Frontal cortex (tissue), 3 donors: ENCODE measurements at regions not wholly inside any gene's neighbourhood (a gene's known extent, or its start where the extent isn't known, plus 50 kb on each side); places are given as distances from the start of the nearest gene placed in this dataset.
"Not testable (repeated sequence)": the region's sequence is repeated elsewhere in the genome, so short reads cannot be mapped to it uniquely, and the experiment has no call there.

Experiments
- DNase-seq, 2 donors: peaks; one replicate each; pipeline ENCODE4 v3.0.0; 2012; ENCODE audit warnings: low spot score in 2 of 2
- FAIRE-seq: peaks from 2 replicates; lab custom pipeline; 2012; peaks lifted over from hg19 to GRCh38; lab: Jason Lieb, UNC
- donor health status: control.
- donor health status: control.
- donor health status: control.

DNA sequence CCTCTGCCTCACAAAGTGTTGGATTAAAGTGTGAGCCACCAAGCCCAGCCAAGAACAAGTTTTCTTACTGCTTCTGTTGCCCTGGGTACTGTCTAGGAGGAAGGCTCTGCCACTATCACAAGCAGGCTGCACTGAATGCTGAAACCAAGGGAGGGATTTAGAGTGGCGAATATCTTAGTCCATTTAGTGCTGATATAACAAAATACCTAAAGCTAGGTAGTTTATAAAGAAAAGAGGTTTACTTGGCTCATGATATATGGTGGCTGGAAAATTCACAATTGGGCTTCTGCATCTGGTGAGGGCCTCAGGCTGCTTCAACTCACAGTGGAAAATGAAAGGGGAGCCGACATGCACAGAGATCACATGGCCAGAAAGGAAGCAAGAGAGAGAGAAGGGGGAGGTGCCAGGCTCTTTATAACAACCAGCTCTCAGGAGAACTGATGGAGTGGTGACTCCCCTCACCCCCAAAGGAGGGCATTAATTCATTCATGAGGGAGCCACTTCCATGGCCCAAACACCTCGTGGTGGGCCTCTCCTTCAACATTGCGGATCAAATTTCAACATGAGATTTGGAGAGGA is 146.0 kb upstream of the SERPINE2 start:
- DNase-seq = no peak
- FAIRE-seq = no peak

DNA sequence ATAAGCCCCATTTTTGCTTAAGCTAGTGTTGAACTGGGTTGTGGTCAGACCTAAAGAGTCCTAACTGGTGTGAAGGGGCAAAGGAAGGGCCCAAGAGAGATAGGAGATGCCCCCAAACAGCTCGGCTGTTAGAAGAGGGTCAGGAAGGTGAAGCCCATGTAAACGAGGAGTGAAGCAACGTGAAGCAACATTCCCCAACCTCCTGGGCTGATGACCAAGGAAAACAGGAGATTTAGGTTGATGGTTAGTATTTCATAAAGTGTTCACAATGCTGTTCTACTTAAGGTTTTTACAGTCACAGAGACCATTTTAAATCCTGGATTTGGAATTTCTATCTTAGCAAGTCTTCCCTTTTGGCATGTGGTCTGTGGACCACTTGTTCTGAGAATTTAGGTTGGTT is 144.0 kb upstream of the SERPINE2 start:
- no peak for DNase-seq
- FAIRE-seq = no peak

DNA sequence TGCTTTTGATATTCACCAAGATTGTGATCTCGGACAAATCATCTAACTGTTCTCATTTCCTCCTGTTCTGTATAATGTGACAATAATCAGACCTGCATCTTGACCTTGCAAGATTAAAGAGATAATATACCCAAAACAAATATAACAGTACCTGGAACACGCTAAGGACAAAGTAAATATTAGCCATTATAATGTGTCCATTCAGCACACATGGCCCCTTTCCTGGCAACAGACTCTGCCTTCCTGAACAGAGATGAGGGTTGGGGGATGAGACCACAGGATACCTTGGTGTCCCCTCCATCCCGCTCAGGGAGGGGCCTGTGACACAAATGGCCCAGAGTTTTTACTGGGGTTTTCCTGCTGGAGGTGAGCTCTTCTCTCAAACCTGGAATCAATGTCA is 143.4 kb upstream of the SERPINE2 start:
- no peak for DNase-seq

DNA sequence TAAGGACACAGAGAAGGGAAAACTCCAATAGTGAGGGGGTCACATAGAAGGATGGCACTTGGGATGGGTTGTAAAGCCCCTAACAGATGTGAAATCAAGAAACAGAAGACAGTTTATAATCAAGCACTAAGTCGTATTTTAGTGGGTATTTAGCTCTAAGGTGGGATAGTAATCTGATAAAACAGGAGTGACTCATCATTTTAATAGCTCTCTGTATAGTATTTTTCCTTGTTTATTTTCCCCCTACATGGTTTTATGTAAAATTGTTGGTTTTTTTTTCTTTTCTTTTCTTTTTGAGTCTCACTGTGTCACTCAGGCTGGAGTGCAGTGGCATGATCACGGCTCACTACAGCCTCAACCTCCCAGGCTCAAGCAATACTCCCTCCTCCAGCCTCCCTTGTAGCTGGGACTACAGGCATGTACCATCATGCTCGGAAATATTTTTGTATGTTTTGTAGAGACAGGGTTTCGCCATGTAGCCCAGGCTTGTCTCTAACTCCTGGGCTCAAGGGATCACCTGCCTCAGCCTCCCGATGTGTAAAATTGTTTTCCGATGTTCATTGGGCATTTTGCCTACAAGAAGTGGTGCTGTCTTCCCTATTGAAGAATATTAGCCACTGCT is 142.6 kb upstream of the SERPINE2 start:
- no peak for FAIRE-seq

More for the DNA sequence above, 143.4 kb upstream of the SERPINE2 start:
- no peak for FAIRE-seq

DNA sequence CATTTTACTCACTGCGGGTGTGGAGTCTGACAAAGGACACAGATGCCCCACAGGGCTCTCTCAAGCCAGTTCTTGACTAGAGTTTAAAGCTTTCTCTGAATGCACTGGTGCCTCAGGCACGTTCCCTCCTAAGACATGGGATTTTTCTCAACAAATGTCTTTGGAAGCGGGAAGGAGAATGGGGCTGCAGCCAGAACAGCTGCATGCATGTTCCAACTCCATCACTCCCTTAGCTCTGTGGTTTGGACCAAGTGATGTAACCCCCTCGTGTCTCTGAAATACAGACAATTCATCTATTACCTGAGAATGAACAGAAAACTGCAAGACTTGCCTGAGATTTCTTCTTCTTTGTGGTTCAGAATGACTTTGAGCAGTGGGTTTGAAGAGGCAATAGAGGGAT is 141.7 kb upstream of the SERPINE2 start:
- FAIRE-seq (no peak), DNase-seq (no peak)

More for the DNA sequence above, 142.6 kb upstream of the SERPINE2 start:
- no peak for DNase-seq

DNA sequence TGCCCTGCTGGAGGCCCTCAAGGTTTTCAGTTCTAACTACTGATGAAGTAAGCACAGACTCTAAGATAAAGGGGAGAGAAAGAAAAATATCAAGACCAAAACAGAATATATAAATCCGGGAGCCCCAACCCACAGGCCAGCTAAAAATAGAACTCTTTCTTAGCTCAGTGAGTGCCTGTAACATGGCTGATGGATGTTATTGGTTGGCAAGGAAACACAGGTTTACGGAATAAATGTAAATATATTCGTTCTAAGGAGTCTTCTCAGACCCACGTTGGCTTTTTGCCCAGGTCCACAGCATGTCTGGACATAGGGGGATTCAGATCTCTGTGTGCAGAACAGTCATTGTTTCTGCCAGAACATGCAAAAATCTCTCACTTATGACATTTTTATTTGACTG is 139.0 kb upstream of the SERPINE2 start:
- DNase-seq (no peak), FAIRE-seq (no peak)

DNA sequence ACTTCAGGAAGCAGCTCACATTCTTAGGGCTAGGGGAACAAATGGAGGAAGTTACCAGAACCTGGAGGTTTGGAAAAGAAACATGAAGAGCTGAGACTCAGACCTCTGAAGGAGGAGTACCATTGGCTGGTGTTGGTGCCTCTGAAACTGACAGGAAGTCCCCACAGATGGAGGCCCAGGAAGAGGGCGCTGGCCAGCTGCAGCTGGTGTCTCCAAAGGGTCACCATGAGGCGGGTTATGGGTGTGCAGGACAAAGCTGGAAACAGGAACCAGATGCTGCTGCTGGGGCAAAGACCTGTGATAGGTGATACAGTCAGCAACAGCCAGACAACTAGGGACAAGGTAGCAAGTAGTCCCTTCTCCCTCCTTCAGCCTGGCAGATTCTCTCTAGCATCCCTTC is 136.5 kb upstream of the SERPINE2 start:
- FAIRE-seq = no peak

DNA sequence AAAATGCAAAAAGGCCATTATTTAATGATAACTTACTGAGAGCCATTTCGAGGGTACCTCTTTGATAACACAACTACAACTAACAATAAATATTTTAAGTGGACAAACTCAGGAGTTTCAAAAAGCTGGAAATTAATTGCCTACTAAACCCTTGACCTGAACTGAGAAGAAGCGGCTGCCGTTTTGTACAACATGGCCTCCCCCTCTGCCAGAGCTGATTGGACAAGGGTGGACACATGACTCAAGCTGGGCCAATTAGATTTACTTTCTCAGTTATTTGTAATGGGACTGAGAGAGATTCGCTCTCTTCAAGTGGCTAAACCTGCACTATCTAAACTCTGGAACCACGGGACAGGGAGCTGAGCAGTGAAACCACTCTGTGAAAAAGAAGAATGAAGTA is 135.9 kb upstream of the SERPINE2 start:
- FAIRE-seq = no peak

More for the DNA sequence above, 136.5 kb upstream of the SERPINE2 start:
- DNase-seq = no peak

DNA sequence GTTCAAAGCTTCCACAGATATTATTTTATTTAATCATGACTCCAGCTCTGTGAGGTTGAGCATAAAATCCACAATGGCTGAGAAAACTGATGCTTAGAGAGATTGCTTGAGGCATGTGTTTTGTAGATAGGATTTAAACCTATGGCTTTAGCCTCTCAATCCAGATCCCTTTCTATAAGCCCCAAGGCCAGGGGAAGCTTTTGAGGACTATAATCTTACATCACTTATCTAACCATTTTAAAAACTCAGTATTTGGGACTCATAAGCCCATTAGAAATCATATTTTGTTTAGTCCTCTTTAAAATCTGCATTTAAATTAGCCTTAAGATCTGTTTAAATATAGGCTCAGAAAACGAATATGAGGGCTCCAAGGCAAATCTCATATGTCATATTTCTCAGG is 135.4 kb upstream of the SERPINE2 start:
- DNase-seq (no peak), FAIRE-seq (no peak)

More for the DNA sequence above, 135.9 kb upstream of the SERPINE2 start:
- no peak for DNase-seq

DNA sequence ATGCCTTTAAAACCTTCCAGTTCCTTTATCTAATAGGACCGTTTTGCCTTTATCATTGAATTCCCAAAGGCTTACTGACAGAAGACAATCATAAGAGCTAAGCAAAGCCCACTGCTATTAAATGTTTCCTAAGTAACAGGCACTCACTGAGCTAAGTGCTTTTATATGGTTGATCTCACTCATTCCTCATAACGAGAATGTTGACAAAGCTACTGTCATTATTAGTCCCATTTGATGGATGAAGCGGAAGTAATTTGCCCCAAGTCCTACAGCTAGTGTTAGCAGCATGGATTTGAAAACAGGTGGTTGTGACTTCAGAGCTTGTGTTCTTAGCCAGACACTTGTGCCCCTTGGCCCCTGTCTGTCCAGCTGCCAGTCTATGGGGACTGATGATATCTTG is 134.8 kb upstream of the SERPINE2 start:
- DNase-seq (no peak), FAIRE-seq (no peak)

DNA sequence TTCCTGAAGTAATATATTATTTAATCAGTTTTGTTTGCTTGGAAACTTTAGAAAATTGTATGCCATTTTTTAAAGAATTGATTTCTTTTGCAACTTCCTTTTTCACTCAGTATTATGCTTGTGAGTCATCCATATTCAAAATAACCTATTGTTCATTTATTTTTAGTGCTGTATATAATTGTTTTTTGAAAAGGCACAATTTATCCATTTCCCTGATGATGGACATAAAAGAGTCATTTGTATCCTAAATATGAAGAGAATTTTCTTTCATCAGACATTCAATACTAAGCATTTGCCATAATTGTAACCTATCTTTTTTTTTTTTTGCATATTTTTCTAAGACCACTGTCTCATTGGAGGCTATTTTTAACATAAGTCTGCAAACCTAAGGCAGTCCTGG is 134.1 kb upstream of the SERPINE2 start:
- FAIRE-seq (peak; percentile 55), DNase-seq (no peak)

DNA sequence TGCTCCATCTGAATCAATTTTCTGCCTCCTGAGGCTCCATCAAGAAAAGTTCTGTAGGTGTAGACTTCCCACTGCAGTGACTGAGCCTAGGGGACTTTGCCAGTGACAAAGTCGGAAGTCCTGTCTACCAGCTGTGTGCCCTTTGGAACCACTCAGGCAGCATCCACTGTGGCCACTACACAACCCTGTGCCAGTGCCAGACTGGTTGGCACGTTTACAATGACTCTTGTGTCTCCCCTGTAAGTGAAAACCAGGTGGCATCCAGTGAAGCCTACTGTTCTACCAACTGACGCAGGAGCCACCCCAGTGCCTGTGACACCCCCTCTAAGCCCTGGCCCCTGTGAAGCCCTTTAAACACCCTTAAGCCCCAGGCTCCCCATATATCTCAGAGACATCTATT is 132.1 kb upstream of the SERPINE2 start:
- DNase-seq (no peak), FAIRE-seq (no peak)

DNA sequence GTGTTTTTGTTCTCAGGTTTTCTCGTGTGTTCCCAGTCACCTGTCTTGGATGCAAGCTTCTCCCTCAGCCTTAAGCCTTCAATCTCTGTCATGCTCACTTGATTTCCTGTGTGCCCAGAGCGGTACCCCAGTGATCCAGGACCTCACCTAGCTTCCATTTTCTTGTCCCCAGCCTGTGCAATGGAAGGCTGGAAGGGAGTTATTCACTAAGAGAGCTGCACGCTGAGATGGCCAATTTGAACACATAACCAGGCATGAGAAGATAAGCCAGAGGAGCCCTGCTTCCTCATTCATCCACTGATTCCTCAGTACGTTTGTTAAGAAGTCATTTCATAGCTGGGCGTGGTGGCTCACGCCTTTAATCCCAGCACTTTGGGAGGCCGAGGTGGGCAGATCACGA is 130.8 kb upstream of the SERPINE2 start:
- no peak for FAIRE-seq
- no peak for DNase-seq

DNA sequence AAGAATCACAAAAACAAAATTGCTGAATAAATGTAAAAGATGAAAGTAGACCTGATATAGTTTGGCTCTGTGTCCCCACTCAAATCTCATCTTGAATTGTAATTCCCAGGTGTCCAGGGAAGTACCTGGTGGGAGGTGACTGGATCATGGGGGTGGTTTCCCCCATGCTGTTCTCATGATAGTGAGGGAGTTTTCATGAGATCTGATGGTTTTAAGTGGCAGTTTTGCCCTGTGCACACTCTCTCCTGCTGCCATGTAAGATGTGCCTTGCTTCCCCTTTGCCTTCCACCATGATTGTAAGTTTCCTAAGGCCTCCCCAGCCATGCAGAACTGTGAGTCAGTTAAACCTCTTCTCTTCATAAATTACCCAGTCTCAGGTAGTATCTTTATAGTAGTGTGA is 128.7 kb upstream of the SERPINE2 start:
- not testable (repeated sequence) for FAIRE-seq, DNase-seq

DNA sequence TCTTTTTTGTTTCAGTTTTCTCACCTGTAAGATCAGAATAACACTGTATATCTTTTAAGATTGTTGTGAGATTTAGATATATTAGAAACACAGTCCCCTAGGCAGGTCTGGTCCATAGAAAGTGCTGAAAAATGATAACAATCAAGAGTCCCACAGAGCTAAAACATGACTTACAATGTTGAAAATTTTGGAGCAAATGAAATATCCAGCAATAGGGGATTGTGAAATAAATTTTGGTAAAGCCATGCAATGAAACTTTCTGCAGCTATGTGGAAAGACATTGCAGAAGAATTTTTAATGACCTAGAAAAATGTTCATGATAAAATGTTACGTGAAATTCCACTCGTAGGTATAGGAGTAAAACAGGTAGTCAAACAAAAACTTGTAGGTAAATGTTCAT is 127.6 kb upstream of the SERPINE2 start:
- DNase-seq = no peak
- FAIRE-seq = no peak

DNA sequence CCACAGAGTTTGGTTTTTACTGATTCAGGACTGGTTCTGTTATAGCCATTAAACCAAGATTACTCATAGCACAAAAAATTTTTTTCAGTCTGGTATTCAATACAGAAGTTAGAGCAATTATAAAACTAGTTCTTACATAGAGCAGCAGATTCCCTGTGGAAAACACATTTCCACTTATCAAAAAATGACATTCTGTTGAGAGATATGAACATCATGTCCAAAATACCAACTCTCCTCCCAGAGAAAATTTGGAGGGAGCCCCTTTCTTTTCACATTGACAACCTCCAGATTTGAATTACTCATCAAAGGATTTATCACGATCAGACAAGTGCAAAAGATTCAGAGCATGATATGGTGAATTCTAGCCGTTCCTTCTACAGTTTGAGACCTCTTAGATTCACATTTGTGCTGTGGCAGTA is 126.8 kb upstream of the SERPINE2 start:
- FAIRE-seq (no peak), DNase-seq (no peak)

DNA sequence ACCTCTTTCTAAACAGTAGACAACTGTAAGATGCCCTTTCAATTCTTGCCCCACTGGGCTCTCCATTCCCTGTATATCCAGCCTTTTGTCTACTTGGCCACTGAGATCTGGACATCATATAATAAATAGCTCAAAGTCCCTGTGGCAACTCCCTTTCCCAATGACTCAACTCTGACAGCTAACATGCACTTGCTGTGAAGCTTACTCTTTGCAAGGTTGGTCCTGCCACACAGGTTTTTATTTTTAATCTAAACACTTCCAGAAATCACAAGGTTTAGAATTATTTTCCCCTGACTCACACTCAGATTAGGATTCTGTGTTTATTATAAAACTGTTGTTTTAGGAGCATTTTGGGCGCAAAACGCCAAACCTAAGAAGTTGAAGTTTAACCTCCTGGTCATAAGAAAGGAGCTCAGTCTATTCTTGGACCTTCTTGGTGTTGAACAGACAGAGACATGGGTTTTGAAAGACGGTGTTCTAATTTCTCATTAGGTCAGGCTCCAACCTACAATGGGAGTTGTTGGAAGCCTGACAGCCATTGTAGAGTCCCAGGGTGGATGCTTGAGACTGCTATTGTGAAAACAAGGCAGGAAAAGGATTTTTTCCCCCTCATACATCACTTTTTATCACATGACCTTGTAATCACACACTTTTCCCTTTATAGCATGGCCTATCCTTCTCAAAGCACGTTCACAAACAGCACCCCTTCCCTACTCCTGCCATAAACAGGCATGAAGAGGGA is 124.7 kb upstream of the SERPINE2 start:
- no peak for FAIRE-seq
- no peak for DNase-seq

DNA sequence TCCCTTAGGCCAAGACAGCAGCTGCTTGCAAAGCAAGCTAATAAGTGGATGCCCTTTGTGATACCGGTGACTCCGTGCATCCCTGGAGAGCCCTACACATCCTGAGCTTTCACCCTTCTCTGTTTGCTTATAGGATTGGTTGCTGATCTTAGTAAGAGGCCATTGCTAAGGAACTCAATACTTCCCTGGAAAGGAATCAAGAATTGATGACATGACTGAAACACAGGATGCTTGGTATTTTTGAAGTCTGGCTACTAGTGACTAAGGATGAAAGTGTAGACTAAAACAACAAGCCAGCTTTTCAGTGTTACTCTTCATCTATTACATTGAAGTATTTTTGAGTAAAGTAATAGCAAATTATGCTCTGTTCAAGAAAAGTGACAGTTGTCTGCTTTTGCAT is 123.0 kb upstream of the SERPINE2 start:
- FAIRE-seq (no peak), DNase-seq (no peak)

DNA sequence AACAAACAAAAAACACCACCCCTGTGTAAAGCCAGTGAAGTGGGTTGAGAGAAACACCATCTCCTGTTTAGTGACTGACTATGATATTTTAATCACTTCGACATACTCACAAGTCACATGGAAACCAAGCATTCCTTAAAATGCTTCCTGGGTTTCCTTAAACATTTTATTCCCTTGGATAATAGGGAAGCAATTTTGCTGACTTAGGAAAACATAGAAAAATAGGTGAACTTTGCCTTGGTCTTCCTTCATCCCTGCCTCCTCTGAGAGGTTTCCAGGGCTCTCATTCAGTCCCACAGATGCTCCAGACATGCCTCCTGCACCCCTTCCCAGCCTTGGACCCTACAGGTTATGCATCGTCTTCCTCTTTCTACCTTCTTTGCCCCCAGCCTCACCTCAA is 122.6 kb upstream of the SERPINE2 start:
- no peak for DNase-seq
- FAIRE-seq = no peak

DNA sequence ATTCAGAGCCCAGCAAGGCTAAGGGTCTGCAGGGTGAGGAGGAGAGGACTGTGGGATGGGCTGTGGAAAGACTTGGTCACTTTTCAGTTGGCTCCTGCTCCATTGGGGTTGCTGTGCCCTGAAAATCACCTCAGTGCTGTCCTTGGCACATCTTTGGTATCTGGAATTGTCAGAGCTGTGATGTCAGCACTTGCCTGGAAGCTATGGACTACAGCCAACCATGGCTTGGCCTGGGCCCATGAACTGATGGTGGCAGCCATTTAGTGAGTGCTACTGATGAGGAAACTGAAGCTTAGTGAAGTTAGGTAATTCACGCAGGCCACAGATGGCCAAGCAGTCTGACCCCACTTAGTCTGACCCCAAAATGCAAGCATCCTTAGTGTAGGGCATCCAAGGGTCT is 121.8 kb upstream of the SERPINE2 start:
- DNase-seq (no peak), FAIRE-seq (no peak)

DNA sequence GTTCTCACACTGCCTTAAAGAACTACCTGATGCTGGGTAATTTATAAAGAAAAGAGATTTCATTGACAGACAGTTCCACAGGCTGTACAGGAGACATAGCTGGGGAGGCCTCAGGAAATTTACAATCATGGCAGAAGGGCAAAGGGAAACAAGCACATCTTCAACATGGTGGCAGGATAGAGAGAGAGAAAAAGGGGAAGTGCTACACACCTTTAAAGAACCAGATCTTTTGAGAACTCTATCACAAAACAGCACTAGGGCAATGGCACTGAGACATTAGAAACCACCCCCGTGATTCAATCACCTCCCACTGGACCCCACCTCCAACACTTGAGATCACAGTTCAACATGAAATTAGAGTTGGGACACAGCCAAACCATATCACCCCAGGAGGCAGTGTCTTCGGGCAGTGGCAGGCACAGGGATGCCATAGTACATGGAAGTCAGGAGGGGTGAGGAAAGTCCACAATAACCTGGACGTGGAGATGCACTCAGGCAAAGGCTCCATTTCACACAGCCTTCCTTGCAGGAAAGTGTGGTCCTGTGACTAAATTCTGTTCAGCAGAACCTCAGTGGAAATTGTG is 120.4 kb upstream of the SERPINE2 start:
- DNase-seq (no peak), FAIRE-seq (no peak)
